Suppressor macrophage treated with lipopolysaccharide for 1 hour (primary cell): ENCODE measurements at regions not wholly inside any gene's neighbourhood (a gene's known extent, or its start where the extent isn't known, plus 50 kb on each side); places are given as distances from the start of the nearest gene placed in this dataset.
A peak's percentile ranks its signal among the peaks of the same experiment; 100 is the strongest.

Experiments
- DNase-seq, 3 donors: peaks; one replicate each; pipeline ENCODE4 v3.0.0-alpha.2; 2020 to 2022

DNA sequence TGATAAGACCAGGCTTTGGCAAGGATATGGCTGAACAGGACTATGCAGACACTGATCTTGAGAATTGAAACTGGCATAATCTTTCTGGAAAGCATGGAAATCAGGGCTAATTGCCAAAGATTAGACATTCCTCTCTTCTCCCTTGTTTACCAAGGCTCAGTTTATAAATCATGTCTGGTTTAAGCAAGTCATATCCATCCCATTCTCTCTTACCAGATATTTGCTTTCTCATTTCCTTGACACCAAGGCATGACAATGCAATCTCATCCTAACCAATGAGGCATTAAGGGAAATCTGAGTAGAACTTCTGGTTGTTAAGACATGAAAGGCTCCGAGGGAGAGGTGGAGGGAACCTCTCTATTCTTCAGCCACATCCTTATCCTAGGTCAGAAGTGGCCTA, 110.3 kb upstream of the CEP85L start:
- DNase-seq, result no peak

DNA sequence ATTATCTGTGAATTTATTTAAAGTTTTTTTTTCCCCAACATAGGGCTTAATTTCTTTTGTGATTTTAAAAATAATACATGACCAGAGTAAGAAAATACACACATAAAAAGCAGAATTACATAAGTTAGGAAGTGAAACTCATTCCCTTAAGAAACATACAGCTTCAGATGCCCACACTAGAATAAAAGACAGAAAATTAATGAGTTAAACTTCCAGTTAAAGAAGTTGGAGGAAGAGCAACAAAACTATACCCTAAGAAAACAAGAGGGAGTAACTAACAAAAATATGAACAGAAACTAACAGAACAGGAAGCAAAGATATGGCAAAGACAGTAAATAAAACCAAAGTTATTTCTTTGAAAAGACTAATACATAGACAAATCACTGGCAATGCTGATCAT, 107.6 kb upstream of the CEP85L start:
- DNase-seq, result peak in 2 of 3 donors; percentile 42 to 46

DNA sequence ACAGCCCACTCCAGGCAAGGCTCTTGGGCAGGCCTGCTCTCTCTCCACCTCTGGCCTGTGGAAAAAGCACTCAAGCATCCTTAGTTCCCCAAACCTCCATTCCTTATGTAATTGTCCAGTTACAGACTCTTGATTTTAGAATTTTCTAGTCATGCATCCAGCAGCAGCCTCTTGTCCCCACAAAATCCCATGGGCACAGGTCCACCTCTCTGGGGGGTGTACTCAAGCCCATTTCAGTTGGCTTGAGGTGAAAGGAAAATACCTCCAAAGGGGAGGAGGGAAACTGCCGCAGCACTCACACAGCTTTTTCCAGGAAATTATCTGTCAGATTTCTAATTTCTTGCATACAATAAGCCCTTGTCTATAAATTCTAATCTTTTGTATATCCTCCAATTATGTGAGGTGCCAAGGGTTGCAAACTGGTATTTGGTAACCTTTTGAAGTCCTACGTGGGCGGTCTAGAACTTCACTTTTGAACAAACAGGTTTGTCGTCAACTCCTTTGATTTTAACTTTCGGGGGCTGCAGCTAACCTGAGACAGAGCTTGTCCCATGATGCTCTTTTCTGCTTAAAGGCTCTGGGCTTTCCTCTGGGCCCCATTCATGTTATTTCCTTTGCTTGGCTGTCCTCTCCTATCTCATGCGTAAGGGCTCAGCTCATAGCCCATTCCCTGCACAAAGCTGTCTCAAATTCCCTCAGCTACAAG, 104.7 kb upstream of the CEP85L start:
- DNase-seq, result no peak

DNA sequence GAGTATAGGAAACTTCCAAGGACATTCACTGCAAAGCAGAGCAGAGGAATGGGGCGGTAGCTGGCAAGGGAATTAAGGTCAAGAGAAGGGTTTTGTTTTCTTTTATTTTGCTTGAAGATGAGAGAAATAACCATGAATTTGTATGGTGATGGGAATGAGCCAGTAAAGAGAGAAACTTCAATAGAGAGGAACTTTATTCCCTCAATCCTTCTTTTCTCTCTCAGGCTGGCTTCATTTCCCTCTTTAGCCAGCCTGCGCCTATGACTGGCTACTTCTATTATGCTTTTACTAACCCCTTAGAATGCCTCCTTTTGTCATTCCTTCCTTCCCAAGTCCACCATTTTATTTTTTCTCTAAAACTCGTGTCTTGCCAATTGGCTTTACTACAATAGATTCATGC, 101.4 kb upstream of the CEP85L start:
- no peak for DNase-seq

DNA sequence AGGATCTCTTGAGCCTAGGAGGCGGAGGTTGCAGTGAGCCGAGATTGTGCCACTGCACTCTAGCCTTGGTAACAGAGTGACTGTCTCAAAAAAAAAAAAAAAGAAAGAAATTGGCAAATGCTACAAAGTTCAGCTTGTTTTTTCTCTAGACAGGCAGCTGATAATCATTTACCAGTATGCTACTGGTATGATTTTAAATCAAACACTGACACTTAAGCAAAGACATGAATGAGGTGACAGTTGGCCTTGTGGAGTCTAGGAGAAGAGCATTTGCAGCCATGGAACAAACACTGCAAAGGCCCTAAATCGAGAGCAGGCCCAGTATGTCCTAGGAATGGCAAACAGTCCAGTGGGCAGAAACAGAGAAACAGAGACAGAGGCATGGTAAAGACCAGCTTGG, 99.7 kb upstream of the CEP85L start:
- DNase-seq, result no peak

DNA sequence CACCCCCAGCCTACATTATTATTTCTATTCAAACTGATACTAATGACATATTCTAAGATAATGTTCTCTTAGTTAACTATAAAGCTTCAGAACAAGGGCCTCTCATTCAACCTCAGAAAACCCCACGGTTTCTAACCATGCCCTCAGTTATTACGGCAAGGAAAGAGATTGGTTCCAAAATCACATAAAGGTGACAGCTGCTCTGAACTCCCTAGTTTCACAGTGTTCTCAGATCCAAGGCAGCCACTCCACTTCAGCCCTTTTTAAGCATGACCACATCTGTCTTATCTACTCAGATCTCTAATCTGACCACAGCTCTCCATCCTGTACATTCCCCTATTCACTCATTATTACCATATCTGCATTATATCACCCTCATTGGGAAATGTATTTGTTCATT, 98.8 kb upstream of the CEP85L start:
- DNase-seq, result no peak

DNA sequence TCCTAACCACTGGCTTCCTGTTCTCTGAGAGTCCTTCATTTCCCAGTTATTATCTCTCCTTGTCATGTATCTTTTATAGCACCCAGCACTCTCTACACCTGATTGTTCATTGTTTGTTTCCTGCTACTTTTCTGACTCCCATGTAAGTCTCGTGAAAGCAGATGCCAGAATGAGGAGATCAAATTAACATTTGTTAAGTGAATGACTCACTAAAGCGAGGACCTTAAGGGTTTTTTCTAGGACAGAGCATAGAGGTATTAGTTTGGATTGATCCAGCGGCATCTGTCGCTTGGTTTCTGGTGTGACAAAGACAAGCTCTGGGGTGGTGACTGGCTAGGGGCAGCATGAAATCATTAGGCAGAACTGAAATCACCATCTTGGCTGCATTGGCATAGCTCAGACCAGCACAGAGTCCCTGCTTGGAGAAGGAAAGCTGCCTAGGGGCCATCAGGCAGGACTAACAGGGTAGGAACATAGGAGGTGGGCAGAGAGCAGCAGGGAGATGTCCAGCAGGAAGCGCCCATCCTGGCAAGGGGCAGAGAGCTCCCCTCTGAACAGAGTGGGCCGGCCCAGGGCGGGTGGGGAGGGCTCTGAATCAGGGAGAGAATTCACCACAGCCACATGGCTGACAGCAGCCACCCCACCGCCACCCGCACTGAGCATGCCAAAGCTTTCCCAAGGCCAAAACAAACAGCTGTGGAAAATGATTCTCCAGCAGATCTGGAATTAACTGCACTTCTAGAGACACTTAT, 97.1 kb upstream of the CEP85L start:
- DNase-seq, result no peak

DNA sequence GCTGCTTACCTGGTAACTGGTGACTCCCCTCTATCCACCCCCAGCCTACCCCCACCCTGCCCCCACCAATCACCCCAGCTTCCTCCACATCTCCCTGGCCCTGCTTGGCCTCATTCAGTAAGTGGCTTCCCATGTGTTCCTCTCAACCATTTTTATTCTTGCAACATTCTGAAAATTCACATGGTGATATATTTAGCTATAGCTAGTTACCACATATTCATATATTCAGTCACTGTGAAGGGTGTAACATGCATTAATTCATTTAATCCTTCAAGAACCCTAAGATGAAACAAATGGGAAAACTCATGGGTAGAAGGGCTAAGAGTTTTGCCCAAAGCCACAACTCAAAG, 95.4 kb upstream of the CEP85L start:
- DNase-seq, result peak; percentile 63 to 84 (median 81)

DNA sequence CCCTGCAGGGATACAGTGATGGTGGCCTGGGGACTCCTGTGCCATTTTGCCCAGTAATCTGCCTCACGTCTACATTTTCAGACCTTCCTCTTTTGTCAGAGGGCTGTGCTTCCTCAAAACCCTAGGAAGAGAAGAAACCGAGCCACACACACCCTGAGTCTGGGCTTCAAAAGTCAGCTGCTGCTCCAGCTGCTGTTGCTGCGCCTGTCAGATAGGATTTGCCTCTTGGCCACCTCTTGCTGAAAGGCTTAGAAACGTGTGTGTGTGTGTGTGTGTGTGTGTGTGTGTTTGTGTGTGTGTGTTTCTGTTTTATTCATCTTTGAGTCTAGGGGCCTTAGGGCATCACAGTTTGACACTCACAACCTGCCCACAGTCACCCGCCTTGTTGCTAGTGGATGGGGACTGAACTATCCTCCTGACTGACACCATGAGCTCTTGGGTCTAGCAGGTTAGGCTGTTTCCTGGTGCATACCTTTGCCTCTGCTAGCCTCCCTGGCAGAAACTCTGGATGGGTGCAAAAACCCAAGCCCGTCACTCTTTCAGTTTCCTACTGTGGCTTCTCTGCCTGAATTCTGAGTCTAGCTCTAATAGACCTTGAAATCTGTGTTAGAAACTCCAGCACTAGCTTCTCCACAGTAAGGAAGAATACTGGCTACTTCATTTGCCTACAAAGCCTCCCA, 94.9 kb upstream of the CEP85L start:
- DNase-seq, result peak; percentile 74 to 81 (median 79)

DNA sequence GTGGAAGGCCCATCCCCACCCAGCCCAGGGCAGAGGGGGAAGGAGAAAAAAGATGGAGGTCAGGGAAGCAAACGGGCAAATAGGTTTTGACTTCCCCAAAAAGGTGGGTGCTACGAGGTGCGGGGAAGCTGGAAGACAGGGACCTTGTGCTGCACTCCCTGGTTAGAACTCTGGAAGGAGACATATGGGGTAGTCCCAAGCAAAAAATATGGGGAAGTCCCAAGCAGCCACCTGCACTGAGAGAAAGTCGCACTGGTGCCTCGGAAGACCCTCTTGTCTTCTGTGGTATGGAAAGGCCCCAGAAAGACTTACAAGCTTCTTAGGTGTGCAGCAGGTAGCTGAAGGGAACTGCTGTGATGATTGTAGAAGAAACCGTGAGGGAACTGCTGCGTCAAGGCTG, 93.8 kb upstream of the CEP85L start:
- no peak for DNase-seq

DNA sequence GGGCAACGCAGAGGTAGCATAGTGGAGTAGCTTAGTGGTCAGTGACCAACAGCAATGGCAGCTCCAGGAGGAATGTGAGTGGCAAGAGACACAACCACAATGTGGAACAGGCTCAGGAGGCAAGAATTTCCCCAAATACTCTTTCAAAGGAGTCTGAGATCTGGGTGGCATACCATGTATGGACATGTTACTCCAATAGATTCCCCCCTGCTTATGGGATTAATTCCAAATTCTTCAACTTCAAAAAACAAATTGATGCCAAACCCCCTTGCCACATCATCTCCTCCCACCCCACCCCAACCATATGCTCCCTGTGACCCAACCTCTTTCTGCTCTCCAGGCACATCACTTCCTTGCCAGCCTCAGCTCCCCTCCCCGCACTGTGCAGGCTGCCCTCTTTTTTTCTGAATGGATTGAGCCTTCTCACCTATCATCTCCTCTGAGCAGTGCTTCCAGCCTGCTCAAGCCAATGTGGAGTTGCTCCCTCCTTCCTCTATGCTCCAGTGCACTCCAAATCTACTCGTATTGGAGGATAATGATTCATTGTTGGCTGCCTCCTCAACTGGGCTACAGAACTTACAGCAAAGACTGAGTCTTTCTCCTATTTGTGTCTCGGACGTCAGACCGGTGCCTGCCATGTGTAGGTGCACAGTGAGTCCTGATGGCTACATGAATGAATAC, 93.0 kb upstream of the CEP85L start:
- DNase-seq, result no peak

DNA sequence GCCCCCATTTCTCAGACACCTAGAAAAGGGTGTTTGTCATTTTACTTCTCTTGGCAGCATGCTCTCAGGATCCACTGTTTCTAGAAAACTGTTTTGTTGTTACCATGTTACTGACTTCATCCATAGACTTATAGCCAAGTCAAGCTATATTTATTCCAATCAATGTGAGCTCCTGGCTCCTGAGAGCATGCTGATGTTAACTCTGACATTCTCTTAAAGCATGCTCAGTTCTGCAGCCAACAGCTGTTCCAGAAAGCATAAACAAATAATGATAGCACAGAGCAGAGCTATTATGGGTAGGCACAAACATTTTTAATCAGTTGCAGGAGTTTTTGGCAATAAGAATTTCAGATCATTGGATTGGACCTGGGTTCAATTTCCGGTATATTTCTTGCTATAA, 92.4 kb upstream of the CEP85L start:
- no peak for DNase-seq

DNA sequence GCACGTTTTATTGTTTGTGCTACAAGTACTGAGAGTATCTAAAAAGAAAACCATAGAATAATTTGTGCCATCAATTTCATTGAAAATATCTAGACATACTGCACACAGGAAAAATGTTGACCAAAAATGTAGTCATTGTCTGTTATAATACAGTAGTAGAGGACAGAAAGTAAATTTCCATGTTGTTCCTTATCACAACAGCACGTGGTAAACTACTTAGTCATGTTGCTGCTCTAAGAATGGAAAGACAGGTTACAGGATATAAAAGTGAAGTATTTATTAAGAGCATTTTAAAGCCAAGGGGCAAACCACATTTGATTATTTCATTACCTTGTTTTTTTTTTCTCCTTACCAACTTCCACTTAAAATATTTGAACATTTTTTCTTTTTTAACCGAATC, 89.0 kb upstream of the CEP85L start:
- peak in 1 of 3 donors; percentile 64 for DNase-seq

DNA sequence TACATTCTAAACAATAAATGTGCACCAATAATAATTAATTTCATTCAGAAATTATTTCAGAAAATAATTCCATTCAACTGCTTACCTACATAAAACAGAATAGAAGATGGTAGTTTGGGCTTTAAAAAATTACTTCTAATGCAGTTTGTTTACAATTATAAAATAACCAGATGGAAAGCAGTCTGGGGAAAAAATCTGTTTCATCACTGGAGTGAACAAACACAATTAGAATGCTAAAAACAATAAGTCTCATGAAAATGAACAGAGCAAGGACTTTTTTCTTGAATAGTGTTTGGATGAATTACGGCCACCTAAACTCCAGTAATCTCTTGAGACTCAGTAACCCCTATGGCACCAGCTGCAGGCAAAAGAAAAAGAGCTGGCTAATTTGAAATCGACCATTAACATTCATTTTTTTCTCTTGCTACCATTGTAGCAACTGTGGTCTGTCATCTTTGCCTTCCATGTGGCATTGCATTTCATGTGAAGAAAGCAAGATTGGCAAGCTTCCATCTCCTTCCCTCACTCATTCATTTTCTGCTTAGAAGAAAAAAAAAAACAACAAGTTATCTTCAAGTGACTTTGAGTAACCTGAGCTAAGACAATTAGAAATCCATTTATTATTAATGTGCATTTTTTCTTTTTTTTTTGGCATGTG, 88.4 kb upstream of the CEP85L start:
- DNase-seq, result no peak

DNA sequence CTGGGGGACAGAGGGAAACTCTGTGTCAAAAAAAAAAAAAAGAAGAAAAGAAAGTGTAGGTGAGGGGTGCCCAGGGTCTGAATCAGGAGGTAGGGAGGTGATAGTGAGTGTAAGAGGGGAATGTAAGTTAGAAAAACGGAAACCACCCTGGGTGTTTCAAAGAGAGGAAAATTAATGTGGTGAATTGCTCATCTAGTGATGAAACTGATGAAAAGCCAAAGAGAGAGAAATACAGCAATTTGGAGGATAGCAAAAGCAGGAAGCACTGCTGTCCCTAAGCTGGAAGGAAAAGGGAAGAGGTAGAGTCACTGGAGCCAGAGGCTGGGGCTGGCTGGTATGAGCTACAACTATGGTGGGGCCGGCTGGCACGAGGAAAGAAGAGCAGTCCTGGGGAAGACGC, 85.0 kb upstream of the CEP85L start:
- peak; percentile 56 to 73 (median 72) for DNase-seq

DNA sequence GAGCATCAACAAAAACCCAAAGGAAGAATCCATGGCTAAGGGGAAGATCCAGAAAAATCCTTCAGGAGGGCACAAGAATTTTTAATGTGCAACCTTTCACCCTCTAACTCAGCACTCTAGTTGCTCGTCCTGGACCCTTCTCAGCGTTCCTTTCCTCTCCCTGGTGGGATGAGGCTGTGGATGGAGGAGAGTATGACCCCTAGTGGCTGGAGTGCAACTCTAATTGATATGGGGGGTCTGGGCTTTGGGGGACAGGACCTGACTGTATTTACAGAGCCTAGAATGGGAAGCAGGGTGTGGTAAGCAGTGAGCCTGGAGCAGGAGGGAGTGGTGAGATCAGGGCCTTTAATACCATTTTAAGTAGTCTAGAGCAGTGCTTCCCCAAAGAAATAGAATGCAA, 83.9 kb upstream of the CEP85L start:
- DNase-seq, result no peak

DNA sequence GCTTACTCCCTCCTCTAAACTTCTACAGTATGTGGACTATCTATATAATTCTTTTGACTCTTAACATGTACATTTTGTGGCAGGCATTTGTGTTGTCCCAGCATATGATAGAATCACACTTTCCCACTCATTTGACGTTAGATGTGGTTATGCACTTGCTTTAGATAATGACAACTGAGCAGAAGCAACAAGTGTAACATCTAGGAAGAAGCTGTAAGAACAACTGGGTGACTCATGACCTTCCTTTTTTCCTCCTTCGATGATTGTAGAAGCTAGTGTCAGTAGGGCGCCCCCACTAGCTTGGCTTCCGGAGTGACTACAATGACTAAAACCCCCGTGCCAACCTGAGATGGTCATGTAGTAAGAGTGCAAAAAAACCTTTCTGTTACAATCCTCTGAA, 74.6 kb upstream of the CEP85L start:
- peak; percentile 86 to 92 (median 90) for DNase-seq

DNA sequence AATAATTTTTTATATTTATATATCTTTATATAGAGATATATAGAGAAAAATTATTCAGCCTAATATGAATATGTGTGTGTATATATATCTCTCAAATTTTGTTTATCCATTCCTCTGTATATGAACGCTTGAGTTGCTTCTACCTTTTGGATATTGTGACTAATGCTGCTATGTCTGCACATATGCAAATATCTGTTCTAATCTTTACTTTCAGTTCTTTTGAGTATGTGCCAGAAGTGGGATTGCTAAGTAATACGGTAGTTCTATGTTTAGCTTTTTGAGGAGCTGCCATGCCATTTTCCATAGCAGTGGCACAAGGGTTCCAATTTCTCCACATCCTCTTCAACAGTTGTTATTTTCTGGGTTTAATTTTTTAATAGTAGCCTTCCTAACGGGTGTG, 72.8 kb upstream of the CEP85L start:
- DNase-seq, result no peak

DNA sequence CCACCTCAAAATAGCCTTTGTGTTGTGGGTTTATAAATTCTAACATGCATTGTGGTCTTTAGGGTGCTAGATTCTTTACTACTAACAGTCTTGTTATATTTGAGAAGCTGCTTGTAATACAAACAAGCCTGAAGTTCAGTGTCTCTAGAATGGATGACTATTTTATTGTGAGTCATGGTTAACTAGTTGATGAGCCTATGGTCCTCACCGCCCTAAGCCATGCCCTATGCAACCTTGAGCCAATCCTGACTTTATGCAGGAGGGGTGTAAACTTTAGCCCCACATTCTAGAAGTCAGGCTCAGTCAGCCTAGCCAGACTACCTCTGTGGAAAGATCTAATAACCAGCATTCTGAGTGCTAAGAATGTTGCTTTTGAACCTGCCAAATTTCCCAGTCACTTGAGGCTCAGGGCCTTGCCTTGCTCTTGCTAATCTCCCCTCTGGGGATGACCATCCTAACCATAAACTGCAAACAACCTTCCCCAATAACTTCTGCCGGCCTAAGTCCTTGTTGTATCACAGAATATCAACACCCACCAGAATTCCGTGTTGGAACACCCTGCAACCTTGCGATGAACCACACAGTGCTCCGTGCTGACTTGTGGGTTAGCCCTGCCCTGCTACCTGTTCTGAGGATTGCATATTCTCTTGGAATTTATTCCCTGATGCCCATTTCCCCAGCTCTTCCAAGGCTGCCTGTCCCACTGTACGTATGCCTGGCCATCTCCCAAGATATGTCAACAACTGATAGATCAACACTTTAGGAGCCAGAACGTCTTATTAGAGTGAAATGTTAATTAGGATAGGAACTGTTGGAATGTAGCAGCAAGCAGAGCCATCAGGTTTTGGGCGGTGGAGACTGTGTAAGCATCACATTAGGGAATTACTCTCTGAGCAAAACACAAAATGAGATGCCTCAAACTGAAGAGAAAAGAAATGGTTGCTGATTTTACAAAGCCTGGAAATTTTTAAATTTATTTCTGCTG, 71.7 kb upstream of the CEP85L start:
- no peak for DNase-seq

DNA sequence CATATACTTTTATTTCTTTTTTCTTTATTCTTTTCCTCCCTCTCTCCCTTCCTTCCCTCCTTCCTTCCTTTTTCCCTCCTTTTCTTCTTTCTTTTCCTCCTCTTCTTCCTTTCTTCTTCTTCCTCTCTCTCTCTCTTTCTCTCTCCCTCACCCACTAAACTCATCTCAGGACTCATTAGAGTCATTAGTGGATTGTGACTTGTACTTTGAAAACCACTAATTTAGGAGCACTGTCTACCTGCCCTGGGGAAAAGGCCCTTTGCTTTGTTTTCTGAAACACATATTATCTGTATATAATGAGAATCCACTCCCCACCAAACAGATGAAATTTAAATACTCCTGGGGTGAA, 68.7 kb upstream of the CEP85L start:
- no peak for DNase-seq

DNA sequence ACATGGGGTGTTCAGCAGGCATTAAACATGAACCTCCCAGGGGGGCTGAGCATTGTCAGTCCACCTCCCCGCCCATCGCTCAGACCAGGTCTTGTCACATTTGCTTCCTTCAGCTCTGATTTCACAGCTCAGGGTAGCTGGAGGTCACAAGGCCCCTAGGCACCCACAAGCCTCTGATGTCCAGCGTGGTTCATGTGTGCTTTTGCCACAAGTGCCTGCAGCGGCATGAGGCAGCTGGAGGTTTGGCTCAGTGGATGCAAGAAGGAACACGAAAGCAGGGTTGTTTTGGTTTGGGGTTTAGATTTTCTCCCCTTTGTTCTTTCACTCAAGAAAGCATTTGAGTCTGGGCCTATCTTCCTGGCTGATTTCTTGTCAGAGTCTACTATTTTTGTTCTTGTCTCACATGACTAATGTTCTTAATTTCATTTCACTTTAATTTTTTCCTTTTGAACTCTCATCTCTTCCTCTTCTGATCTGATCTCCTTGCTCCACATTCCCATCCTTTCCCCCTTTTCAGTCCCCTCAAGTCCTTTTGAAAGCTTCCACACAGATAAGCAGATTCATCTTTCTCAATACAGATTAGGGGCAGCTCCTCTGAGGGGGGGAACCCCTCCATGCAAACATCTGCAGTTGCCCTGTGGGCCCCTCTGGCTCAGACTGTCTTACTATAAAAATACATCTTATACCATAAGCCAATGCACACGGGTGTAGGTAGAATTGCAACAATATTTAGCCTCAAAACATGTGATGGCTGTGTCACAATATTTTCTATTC, 68.1 kb upstream of the CEP85L start:
- DNase-seq, result no peak
